Putamen (tissue), 1 donor: ENCODE measurements at regions not wholly inside any gene's neighbourhood (a gene's known extent, or its start where the extent isn't known, plus 50 kb on each side); places are given as distances from the start of the nearest gene placed in this dataset.

Experiments
- DNase-seq: peaks from one replicate; pipeline ENCODE4 v3.0.0-alpha.2; 2016; ENCODE audit warnings: low spot score

DNA sequence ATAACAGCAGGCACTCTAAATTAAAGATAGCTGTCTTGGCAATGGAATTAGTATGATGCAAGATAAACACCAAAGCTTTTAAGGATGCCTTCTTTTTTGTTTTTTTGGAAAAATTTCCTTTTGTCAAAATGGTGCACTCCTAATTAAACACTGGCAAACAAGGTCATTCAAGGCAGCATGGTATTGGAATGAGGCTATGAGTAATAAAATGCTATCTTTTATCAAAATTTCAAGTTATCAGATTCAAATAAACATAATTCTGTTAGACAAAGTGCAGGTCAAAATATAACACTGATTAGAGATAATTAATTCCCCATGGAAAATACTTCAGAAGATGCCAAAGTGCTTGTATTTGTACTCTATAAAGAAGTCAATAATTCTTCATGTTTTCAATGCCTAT is 514.1 kb downstream of the TENT5A start:
- no peak for DNase-seq

DNA sequence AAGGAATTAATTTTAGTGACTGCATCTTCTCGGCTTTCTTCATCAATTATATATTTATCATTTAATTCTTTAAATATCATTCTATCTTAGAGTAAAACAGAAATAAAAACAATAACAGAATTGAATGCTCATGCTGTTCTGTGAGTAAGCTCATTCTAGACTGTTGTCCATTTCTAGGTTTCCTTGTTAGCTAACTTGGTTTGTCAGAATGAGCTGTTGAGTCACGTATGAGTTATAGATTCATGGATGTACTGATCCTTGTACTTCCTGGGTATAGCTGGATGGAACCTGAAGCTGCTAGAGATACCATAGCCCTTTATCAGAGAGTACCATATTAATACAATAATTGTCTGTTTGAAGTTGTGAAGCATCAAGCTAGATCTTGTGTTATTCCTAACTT is 515.3 kb downstream of the TENT5A start:
- no peak for DNase-seq

DNA sequence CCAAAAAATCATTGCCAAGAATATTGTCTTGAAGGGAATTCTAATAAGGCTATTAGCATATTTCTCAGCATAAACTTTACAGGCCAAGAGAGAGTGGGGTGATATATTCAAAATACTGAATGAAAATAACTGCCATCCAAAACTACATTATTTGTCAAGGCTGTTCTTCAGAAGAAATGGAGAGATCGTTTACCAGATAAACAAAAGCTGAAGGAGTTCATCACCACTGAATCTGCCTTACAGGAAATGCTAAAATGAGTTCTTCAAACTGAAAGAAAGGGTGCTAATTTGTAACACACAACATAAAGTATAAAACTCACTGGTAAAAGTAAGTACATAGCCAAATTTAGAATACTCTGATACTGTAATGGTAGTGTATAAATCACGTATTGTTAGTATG is 517.0 kb downstream of the TENT5A start:
- DNase-seq, result no peak

DNA sequence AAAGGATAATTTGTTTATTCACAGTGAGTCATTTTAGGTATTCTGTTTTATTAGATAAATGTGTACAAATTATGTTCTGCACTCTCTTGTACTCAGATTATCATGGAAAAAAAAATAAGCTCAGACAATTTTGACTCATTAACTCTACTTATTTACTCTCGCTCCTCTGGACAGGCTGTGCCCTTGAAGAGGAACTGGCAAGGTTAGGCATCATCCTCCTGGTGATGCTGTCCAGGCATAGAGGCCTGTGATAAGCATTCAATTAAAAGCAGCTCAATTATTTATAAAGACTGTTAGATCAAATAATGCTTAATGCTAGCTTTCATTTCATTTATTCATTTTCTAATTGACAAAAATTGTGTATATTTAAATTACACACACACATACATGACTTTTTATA is 518.5 kb downstream of the TENT5A start:
- no peak for DNase-seq

DNA sequence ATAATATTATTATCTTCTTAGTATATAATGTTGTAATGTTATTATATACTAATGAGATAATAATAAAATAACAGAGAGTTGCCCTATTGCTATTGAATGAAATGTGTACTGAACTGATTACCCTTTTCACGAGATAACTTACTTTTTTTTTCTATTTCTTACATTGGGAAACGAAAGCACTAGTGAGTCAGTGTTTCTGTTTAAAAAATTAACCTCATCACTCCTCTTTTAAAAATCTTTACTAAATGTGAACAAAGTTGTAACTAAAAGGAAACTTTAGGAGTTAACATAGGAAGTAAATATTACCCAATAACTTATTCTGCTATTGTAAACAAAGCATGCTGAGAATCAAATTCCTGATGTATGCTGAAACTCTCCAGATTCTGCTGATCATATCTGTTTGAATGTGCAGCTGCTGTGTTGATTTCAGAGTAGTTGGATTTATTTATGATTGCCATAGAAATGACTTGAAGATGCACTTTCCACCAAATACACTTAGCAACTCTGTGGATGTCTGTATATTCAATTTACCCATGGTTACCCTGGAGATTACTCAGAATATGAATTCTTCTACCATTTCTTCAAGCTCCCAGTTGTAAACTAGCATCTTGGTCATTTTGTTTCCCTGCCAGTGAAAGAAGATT is 523.4 kb downstream of the TENT5A start:
- DNase-seq, result no peak

DNA sequence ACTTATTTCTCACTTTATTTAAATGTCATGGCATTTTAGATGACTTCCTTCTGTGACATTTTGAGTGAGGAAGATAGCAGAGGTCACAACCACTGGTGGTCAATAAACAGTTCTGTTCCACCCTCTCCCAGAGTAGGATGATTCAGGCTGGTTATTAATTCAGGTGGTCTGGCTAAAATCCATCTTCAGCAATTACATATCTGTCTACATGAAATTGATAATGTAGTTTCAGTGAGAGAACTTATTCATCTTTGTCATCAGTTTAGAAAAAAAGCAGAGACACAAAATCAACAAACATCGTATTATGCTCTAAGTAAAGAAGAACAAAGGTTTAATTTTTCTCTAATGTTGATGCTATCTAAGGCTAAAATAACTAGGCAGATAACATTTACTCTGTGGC is 525.5 kb downstream of the TENT5A start:
- DNase-seq, result no peak

DNA sequence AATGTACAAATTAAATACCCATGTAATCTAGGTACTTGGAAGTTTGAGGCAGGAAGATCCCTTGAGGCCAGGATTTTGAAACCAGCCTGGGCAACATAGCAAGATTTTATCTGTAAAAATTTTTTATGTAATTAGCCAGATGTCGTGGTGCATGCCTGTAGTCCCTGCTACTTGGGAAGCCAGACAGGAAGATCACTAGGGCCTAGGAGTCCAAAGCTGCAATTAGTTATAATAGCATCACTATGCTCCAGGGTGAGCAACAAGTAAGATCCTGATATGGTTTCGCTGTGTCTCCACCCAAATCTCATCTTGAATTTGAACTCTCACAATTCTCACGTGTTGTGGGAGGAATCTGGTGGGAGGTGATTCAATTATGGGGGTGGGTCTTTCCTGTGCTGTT is 535.8 kb downstream of the TENT5A start:
- DNase-seq, result no peak

DNA sequence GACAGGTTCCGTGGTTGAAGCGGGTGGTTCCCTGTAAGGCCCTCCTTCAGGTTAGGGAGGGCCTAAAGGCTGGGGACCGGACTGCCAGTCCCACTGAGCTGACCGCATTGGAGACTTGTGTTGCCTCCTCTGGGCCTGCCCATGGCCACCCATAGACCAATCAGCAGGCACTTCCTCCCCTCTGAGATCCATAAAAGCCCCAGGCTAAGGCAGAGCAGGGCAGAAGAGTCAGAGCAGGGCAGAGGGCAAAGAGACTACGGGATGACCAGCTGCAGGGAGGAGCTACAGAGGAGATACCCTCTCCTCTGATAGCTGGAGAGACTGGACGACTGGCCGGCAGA is 537.4 kb downstream of the TENT5A start:
- DNase-seq, result no peak

DNA sequence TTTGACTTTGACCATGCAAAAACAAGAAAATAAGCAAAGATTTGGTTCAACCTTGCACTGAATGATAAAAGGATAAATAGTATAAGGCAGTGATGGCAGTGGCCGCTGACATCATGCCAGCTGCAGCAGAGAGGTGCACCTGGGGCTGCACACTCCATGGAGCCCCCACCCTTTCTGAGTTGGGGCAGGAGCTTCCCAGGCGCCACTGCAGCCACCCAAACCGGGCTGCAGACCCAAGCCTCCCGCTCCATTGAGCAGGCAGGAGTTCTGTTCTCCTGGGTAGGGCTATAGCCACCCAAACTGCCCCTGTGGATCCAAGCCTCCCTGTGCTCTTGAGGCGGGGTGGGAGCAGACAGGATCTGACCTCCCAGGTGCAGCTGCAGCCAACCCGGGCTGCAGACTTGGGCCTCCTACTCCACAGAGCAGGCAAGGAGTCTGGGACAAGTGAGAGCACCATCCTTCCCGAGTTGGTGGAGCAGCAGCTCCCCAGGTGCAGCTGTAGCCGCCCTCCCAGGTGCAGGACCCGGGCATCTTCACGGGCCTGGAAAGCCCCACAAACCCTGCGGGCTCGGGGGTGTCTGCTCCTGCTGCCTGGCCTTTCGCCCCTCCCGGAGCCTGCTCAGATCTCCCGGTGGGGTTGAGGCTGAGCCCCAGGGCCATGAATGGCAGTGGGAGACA is 537.9 kb downstream of the TENT5A start:
- no peak for DNase-seq

DNA sequence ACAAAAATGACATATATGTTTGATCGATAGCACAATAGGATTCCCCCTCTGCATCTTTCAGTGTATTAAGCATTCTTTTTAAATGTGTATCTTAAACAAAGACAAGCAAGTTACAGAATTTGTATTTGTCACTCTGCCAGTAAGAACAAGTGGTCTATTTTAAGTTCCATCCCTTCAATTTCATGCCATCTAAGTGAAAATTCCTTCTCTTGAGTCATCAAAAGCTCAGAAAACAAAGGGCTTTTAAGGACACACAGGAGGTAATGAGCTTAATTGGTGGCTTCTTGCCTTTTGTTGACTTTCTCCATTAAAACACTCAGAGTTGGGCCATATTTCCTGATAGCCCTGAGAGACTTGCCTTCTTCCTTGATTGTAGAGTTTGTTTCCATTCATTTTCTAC is 547.8 kb downstream of the TENT5A start:
- DNase-seq, result no peak

DNA sequence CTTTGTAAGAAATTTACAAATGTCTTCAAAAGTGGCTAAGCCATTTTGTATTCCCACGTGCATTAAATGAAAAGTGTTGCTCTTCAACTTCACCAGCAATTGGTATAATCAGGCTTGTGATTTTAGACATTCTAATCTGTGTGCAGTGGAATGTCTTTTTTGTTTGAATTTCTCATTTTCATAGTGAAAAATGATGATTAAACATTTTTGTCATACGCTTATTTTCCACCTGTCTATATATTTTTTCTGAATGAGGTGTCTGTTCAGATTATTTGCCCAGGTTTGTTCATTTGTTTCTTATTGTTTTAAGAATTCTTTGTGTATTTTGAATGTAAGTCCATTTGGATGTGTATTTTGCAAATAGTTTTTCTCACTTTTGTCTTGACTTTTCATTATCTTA is 558.1 kb downstream of the TENT5A start:
- DNase-seq, result no peak

DNA sequence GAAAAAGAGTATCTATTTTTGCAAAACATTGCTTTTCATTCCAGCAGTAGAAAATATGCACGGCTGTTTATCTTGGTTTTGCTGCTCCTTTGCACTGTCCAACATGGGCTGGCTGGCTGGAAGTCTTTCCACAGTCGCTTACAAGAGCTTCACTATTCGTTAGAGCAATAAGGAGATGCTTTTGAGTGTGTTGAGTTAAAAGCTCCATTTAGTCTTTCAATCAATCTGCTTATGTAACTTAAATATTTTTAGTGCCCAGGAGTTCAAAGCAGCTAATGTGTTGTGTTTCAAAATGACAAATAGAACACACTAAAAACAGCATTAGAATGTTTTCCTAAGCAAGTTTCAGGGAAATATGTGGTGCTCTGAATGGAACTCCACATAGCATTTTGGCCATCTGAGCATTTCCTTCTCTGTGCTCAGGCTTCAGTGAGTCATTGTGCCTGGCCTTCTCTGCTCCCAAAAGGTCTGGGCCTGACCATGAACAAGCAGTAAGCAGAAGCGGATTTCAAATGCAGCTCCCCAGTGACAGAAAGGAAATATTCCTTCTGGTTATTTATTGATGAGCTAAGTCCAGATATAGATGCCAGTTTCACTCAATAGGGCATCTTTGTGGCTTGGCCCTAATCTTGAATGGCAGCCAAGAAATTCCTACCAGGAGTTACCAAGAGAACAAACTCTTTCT is 580.3 kb downstream of the TENT5A start:
- DNase-seq, result no peak

DNA sequence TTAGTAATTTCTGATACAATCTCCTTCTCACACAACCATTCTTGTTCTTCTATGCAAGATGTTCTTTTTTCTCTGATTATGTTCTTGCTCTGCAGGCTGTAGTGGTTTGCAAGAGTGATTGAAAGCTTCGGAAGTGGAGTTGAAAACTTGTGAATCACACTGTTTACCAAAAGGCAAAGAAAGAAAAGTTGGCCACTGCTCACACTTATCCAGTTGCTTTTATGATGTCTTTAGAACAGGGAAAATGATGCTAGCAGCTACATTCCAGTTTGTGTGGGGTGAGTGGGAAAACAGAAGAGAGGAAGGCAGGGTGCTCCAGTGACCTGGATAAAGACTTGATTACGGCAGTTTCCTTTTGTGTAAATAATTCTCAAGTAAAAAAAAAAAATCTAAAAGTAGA is 583.3 kb downstream of the TENT5A start:
- DNase-seq, result no peak

DNA sequence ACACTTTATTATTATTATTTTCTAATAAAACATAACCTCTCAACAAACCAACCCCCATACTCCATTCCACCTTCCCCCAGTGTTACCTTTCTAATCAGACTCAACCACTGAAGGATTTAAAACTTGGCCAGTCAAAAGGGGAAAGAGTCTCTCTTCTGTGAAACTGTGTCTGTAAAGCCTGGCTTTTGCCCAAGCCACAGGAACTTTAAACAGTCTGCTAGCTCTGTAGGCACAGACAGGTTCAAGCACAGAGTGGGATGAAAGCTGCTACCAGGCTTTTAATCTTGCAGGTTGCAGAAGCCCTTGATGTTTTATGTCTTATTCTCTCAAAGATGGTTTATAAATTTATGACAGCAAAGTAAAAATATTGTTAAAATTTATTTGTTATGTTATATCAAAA is 585.7 kb downstream of the TENT5A start:
- no peak for DNase-seq

DNA sequence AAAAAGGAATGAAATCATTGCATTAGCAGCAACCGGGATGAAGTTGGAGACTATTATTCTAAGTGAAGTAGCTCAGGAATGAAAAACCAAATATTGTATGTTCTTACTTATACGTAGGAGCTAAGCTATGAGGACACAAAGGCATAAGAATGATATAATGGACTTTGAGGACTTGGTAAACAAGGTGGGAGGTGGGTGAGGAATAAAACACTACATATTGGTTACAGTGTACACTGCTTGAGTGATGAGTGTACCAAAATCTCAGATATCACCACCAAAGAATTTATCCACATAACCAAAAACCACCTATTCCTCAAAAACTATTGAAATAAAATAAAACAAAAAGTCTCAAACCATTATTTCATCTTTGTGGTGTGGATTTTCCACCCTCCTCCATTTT is 593.5 kb downstream of the TENT5A start:
- no peak for DNase-seq

DNA sequence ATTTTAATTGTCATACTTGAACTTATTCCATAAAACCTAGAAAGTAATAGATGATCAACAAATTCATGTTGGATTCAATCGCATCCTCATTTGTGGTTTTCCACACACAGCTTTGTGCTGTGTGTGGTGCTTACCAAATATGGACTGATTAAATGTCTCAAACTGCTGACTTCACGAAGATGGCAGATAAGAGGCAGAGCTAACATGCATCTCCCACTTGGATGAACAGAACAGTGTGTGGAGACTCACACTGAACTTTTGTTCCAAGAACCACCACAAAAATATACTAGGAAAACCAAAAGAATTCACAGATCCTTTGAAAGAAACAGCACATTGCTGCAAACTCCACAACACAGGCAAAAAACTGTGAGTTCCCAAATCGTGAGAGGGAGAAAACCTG is 603.7 kb downstream of the TENT5A start:
- no peak for DNase-seq

DNA sequence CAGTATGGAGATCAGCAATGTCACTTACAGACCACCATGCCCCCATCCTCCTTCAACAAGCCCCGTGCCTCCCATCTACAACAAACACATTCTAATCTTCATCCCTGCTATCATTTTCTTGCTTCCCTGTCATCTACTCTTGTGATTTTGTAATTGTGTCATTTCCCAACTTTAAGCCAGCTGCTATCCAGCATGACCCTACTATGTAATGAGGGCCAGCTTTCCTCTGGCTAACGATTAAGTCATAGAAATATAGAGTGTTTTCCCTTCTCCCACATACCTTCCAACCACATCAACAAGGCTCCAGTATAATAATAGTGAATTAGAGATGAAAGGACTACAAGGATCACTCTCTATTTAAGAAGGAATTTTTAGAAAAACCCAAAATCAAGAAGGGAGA is 607.0 kb downstream of the TENT5A start:
- DNase-seq, result no peak

DNA sequence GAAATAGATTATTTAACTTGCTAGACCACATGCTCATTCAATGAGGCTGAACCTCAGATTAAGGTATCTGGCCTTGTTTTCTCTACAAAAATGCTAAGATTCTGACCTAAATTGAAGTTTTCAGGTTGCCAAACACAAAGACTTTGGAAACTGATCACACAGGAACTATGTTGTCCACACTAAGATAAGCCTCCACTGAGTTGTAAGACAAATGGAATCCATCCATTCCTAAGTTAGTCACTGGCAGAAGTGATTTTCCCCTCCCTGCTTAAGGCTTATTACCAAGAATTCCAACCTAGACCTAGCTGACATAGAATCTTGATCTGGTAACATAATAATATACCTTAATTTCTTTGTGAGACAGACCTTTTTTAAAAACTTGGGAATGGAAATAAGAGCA is 608.1 kb downstream of the TENT5A start:
- DNase-seq, result no peak

DNA sequence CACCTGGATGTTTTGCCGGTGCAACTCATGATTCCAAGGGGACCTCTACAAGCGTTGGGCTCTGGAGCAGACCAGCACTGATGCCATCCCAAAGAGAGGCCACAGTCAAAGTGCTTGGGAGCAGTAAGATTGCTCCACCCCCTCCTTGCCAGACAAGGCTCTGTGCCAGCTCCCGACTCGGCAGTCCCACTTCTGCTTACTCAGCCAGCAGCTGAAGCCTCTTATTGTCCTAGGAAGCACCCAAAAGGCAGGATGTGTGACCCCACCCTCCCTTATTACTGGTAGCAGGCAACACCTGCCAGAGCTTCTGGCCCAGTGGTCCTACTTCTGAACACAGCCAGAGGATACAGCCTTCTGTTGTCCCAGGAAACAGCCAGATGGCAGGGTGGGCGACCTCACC is 614.2 kb downstream of the TENT5A start:
- no peak for DNase-seq

DNA sequence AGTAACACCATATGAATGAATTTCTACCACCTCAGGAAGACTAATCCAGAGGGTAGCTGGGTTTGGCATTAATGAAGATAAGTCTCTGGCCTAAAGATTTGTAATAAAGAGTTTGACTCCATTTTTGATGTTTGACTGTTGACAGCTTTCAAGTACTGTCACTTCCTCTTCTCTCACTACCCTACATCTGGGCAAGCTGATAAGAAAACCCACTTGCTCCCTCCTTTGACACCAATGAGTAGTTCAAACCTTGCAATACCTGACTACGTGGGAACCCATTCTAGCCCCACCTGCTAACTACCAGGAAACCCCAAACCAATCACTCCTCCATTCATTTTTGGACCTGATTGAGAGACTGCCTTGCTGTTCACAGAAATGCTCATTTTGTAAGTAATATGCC is 621.5 kb downstream of the TENT5A start:
- no peak for DNase-seq

DNA sequence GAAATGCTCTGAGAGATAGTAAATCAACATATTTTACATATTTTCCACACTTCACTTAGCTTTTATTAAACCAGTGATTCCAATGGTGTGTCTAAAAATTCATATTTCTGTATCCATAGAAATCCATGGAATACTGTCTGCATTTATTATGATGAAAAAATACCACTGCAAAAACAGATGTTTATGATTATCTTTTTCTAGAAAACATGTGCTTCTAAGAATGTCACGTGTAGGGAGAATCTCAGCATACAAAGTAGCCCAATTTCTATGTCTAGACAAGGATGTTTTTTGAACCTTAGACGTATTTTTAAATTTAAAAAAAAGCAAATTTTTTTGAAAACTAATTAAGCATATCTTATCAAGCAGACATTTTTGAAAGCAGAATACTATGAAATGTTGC is 622.4 kb downstream of the TENT5A start:
- no peak for DNase-seq

DNA sequence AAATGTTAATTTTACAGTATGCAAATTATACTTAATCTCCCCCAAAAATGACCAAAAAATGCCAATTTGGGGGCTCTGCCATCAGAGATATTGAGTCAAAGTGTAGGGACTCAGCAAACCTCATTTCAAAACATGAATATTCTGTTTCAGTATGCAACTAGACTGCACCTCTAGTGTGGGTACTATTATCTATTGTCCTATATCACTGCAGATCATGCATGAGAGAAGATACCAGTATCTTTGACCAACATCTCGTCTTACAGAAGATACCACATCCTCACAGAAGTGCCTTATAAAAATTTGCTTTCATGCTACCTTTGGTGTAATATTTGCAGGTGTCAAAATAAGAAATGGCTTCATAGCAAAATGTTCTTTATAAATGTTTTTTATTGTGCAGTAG is 623.8 kb downstream of the TENT5A start:
- DNase-seq, result no peak

DNA sequence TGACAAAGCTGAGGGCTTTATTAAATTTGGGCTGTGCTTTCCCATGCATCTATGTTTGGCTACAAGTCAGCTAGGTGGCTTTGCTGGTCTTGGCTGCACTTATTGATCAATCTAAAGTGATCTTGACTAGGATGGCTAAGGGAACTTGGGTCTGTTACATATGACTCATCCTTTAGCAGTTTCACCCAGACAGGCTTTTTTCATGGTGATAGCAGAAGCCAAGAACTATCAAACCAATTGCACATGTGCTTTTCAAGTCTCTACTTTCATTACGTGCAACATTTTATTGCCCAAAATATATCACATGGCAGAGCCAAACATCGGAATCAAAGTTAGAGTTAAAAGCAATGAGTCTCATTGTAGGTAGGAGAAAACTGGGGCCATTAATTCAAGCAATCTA is 626.3 kb downstream of the TENT5A start:
- DNase-seq, result no peak

DNA sequence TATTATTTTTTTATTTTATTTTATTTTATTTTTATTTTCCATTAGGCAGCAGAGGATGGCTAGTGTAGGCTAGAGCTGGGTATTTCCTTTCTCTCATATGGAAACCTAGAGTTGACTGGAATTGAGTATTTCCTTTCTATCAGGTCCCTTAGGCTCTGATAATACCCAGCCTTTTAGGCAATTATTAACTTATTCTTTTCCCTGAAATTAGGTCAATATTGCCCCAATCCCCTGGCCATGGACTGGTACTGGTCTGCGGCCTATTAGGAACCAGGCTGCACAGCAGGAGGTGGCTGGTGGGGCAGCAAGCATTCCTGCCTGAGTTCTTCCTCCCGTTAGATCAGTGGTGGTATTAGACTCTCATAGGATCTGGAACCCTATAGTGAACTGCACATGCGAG is 632.2 kb downstream of the TENT5A start:
- DNase-seq, result no peak
